GM21526 (cell line): ENCODE measurements at regions not wholly inside any gene's neighbourhood (a gene's known extent, or its start where the extent isn't known, plus 50 kb on each side); places are given as distances from the start of the nearest gene placed in this dataset.

Experiments
- ATAC-seq: cut with Tn5 transposase; IDR thresholded peaks from one replicate; pipeline ENCODE4 v1.9.1; 2021; ENCODE audit warnings: moderate library complexity; ENCODE audit not compliant: unreplicated experiment, low FRiP score

DNA sequence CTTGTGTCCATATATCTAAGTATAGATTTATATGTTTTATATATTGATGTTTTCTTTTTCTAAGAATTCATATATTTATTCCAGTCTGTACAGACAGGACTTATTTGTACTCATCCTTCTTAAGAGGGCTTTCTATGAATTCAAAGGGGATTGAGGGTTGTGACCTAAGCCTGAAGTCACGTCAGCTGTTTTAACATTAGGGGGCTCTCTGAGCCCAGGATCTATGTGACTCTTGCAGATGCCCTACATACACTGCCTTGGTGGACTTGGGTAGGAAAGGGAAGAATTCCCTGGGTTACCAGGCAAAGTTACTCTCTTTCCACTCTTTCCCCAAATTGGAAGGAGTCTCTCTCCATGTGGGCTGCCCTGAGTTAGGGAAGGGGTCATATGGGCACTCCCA is 283.8 kb upstream of the DAB1 start:
- ATAC-seq: no peak

DNA sequence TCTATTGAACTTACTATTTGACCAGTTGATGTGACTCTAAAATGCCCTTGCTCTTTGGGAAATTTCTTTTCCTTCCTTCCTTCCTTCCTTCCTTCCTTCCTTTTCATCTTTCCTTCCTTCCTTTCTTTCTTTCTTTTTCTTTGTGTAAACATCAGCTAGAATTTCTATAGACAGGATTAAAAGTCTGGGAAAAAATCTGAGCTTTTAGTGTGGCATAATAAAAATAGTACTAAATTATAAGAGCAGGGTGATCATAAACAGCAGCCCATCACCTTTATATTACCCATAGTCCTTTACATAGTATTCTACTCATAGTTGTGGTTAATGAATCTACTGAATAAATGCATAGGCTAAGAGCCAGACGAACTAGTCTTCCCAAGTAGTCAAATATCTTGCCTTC is 281.0 kb upstream of the DAB1 start:
- no peak for ATAC-seq

DNA sequence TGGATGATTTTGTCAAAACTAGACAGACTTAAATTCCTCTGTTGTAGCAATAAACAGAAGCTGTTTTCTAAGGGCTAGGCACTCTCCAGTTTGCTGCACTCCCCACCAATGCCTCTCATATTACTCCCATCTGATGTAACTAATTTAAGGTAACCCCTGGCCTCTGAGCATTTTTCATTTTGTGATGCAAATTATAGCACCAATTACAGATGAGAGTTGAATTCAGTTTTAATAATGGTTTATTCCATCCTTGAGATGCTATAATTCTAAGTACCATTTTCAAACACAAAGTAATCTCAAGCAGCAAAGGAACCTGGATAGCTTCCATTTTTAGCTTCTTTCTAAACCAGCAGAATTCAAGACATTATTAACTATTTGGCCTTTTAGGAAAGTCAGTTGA is 280.4 kb upstream of the DAB1 start:
- no peak for ATAC-seq

DNA sequence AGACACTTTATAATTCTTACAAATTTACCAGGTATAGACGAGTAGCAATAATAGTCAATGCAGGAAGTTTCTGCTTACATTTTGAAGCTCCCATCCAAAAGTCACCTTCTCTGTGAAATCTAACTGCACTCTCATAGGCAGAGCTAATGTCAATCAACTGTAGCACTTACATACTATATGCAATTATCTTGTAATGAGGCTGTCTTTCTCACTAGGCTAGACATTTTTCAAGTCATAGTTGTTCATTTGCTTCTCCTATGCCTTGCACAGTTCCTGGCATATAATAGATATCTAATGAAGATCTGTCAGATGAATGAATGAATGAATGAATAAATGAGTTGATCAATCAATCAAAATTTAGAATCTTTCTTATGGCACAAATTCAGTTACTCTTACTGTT is 273.0 kb upstream of the DAB1 start:
- ATAC-seq: no peak

DNA sequence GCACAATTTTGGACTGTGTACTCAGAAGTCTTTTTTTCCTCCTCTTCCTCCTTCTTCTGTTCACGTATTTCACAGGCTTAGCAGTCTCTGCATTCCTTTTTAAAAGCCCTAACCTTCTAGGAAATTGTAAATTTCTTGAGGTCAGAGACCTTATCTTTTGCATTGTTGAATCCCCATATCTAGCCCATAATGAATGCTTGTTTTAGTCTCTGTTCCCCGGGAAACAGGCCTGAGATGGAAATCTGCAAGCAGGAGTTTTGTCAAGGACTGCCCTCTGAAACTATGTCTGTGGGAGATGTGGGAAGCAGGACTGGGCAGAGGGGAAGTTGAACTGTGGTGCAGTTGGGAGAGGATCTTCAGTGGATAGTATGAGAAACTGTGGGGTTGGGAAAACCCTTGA is 272.2 kb upstream of the DAB1 start:
- ATAC-seq: no peak

DNA sequence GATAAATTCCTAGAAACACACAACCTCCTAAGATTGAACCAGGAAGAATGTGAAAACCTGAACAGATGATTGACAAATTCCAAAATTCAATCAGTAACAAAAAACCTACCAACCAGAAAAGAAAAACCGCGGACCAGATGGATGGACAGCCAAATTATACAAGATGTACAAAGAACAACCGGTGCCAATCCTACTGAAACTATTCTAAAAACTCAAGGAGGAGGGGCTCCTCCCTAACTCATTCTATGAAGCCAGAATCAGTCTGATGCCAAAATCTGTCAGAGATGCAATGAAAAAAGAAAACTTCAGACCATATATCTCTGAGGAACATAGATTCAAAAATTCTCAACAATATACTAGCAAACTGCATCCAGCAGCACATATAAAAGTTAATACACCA is 262.4 kb upstream of the DAB1 start:
- ATAC-seq: no peak

DNA sequence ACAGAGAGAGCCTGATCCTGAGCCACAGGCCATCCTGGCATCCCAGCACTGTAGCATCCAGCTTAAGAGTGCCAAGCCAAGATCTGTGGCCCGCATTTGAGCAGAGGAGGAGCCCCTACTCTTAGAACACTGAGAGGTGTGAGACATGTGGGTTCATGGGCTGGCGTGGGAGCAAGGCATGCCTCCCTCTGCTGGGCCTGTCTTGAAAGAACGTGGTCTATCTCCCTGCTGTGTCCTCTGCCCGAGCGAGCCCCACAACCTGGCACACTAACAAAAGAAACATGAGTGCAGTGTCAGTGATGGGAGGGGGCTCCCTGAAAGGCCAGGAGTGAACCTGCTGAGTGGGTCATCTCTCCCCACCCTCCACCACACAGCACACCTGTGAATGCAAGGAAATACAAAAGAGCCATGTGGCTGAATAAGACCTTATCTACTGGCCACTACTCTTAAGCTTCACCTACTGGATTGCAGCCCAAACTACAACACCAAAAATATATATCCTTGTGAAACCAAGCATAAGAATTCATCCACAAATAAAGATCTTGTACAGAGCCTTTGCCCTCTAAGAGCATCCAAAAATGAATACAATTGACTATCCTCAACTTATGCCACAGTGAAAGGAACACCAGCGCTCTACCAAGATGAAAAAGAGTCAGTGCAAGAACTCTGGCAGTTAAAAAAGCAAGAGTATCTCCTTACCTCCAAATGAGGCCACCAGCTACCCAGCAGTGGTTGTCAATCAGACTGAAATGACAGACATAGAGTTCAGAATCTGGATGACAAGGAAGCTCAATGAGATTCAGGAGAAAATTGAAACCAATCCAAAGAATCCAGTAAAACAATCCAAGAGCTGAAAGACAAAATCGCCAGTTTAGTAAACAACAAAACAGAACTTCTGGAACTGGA is 259.4 kb upstream of the DAB1 start:
- ATAC-seq: no peak

DNA sequence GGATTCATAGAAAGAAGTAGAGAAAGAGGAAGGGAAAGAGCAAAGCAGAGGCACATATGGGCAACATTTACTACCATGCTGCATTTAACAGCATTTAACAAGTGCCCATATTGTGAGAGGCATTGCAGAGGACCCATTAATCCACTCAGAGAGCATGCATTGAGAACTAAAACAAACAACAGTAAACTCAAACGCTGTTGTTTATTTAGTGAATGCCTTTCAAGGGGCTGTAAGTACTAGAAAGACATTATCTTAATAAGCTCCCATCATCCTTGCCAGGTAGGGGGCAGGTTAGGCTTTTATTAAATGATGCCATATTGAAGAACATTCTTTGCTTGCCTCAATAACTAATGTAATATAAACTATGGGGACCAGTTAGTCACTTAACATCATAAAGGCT is 254.3 kb upstream of the DAB1 start:
- no peak for ATAC-seq

DNA sequence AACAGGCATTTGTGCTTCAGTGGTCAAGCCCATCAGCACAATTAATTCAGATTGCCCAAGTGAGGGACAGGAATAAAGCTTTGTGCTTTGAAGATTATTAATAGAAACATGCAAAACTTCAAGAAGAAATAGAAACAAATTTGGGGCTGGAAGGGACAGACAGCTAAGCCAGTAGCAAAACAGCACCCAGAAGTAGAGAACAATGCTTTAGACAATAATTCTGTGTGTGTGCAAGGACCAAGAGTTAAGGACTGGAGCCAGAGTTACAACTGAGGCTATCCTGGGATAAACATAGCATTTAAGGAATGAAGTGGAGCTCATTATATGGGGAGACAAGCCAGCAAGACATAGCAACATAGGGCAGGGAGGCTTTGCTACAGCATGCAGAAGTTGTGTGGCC is 251.9 kb upstream of the DAB1 start:
- ATAC-seq: no peak

DNA sequence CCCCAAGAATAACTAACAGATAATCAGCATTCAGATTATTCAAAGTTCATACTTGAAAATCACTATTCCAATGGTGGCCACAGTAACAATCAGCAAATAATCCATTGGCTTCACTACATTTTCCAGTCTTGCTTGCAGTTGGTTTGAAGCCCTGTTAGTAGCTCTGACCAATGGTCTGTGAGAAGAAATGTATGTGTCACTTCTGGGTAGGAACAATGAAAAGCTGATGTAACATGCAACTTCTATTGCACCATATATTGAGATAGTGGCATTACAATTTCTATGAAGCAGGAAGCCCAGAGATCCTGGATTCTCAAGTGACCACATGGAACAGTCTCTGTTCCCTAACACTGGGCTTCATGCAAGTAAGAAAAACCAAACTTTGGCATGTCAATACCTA is 250.9 kb upstream of the DAB1 start:
- no peak for ATAC-seq

DNA sequence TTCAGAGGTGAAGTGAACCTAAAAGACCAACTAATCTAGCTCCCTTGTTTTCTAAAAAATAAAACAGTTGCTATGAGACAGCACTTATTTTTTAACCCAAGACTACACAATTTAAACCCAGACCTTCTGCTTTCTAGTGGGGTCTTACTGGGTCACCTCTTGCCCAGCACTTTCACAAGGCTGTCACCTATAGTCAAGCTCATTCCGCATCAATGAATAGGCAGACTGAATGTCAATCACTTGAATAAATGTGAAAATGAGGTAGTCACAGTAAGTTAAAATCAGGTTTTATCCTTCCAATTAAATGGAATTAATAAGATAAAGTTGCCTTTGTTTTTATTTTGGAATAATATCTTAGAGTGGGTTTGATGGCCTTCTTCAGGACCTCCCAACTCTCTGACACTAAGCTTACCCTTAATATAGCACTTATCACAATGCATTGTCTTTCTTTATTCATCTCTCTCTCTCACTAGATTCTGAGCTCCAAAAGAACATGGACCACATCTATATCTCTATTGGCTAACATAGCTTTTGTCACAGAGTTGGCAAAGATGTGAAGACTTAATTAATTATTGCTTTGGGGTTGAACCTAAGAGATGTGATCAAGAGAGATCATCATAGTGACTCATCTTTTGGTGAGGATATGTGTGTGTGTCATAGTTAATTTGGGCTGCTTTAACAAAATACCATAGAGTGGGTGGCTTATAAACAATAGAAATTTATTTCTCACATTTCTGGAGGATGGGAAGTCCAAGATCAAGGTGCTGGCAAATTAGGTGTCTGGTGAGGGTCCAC is 248.7 kb upstream of the DAB1 start:
- no peak for ATAC-seq

DNA sequence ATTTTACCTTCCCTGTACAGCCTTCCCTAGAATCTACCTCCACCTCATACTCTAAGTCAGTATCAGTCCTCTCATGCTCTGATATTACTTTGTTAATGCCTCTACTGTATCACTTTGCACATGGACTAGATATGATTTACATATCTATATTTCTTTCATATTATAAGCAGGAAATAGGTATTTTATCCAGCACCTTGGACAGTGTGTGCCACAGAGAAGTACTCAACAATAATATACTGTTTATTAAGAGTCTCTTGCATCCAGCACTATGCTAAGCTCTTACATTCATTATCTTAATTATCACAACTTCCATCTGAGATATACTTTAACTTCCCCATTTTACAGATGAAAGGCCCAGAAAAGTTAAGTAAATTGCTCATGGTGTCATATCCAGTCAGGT is 247.9 kb upstream of the DAB1 start:
- ATAC-seq: no peak

DNA sequence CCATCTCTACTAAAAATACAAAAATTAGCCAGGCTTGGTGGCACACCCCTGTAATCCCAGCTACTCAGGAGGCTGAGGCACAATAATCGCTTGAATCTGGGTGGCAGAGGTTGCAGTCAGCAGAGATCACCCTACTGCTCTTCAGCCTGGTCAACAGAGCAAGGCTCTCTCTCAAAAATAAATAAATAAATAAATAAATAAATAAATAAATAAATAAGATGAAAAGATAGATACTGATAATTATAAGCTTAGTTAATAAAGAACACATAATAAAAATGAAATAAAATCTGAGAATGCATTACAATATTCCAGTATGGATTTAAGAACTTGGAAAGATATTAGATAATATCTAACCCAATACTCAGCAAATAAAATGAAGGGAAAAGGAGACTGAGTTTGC is 235.9 kb upstream of the DAB1 start:
- no peak for ATAC-seq

DNA sequence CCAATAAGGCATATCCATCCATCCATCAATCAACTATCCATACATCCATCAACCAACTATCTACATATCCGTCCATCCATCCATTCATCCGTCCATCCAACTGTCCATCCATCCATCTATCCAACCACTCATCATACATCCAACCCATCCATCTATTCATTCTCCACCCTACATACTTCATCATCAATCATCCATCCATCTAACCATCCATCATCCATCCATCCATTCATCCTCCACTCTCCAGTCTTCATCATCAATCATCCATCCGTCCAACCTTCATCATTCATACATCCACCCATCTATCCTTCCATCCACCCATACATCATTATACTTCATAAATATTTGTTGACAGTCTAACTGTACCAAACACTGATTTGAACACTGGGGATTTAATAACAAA is 231.3 kb upstream of the DAB1 start:
- ATAC-seq: no peak

DNA sequence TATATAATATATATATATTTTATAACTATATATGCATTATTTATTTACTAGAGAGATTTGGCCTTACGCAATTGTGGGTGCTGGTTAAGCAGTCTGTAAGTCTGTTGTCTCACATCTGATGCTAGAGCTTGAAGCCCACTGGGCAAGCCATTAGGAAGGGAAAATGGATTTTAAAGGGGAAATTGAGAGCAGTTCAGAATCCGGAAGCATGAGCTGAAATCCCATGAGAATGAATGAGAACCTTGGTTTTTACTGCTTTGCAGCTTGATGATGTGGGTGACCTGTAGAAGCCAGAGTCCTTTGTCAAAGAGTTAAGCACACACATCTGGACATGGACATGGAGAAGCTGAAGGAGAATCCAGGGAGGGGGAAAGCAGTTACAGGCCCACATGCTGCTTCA is 220.8 kb upstream of the DAB1 start:
- ATAC-seq: no peak

DNA sequence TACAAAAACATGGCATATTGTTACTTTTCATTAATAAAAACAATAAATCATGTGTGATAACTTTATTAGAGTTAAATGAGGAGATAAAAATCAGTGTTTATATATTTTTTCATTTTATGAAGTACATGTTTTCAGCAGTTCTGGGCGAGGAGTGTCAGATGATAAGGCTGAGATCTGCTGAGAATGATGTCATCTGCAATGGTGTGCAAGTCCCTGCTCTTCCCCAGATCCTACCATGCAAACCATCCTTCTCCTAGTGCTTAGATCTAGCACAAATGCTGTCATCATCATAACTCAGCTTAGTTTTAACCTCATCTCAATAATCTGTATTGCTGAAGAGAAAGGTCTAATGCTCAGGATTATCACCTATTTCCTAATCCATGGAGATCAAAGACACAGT is 214.4 kb upstream of the DAB1 start:
- ATAC-seq: no peak

DNA sequence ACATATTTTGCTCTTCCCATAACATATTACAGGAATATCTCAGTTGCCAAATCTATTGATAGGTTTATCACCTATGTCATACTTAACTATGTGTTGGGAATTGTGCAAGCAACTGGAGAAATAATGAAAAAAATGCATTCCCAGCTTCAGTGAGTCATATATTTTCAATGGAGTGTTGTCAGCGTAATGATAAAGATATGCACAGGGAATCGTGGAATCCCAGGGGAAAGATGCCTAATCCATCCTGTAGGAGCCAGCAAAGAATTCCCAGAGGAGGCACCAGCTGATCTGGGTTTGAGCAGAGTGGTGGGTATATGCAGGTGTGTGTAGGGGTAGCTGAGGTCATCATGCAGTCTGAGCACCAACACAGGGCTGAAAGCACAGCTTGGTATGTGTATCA is 213.3 kb upstream of the DAB1 start:
- ATAC-seq: no peak

DNA sequence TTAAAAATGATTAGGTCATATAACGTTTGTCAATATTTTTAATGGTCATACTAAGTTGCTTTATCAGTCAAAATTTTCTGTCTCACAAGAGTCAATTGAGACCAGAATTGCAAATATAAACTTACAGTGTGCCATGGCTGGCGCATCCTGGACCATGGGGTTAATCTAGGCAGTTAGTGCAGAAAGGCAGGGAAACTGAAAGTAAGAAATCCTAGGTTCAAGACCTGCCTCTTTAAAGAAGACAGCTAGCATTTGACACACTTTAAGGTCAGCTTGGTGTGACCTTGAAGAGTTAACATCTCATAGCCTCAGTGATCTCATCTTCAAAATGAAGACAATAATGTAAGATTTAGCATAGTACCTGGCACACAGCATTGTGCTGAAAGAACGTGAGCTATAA is 210.0 kb upstream of the DAB1 start:
- no peak for ATAC-seq

DNA sequence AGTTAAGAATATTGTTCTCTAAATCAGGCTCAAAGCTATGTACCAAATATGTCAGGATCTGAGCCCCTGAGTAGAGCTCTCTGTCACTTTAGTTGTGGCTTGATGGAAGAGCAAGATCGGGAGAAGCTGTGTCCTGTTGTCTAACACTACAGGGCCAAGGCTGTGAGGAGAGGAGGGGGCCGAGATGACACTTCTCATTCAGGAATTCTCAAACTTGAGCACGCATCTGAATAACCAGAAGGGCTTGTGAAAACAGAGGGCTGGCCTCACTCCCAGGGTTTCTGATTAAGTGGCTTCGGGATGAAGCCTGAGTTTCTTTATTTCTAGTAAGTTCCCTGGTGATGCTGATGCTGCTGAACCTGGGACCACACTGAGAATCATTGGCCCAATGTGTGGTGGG is 209.2 kb upstream of the DAB1 start:
- ATAC-seq: no peak

DNA sequence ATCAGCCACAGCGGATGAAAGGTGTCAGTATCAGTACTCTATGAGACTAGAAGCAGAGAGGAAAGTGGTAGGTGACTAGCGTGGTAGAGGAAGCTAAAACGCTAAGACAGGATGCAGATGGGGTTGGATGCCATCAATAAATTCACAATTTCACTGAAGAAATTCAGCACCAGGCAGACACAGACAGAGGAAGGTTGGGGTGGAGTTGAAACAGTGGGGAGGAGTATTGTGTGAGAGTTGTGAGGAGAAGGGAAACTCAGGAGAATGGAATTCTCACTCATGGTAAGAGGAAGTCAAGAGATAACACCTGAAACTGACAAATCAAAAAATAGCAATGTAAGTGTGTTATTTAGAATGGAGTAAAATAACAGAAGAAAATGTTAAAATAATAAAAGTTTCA is 208.5 kb upstream of the DAB1 start:
- no peak for ATAC-seq

DNA sequence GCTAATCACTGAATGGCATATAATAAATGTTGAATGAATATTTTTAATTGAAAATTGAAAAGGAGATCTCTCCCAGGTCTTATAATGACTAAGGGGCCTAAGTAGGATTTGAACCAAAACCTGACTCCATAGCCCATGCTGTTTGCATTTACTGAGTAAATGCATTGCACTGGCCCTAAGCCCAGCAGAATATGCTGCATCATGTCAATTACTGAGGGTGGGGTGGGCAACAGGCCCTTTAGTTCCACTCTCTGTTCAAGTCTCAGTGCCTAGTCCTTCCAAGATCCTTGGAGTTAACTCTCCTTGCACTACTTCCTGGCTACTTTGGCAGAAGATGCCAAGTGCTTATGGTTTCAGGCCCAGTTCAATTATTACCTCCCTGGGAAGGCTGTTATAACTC is 203.8 kb upstream of the DAB1 start:
- ATAC-seq: no peak
